Panc1 (cell line): ENCODE measurements at regions not wholly inside any gene's neighbourhood (a gene's known extent, or its start where the extent isn't known, plus 50 kb on each side); places are given as distances from the start of the nearest gene placed in this dataset.

ENCODE experiments used
- ATAC-seq: fragments of 200-7000 bp; cut with Tn5 transposase; 2 replicates; pipeline ENCODE4 v1.9.1; 2020; ENCODE audit warnings: mild to moderate bottlenecking, moderate library complexity
- BruUV-seq: library from RNA; stranded (reverse); fragments of 400-500 nt; replicated peaks from 2 replicates; lab custom pipeline; 2021; lab: Mats Ljungman, UMichigan
- CTCF ChIA-PET: fragments of 300-600 bp; sonication (Branson Sonifier 250); formaldehyde crosslinking; loops from one replicate; lab custom pipeline; 2022; ENCODE audit warnings: antibody characterized with exemption; lab: Charles Lee
- POLR2A ChIA-PET: fragments of 300-600 bp; sonication (Branson Sonifier 250); formaldehyde crosslinking; loops from one replicate; lab custom pipeline; 2022; ENCODE audit warnings: antibody characterized with exemption; lab: Charles Lee
- DNase-seq: peaks from one replicate; pipeline ENCODE4 v3.0.0-alpha.2; 2010; ENCODE audit warnings: low read depth, low spot score
- H3K27ac ChIP-seq: 2 replicates; pipeline ENCODE4 v1.5.1; 2011; ENCODE audit warnings: mild to moderate bottlenecking, low read length, inconsistent platforms
- H3K27me3 ChIP-seq: fragments of 200-500 bp; sonication (Bioruptor generic); 2 replicates; pipeline ENCODE4 v1.6.0; 2014; ENCODE audit warnings: low read length, inconsistent platforms; ENCODE audit not compliant: control insufficient read depth, insufficient read depth
- H3K36me3 ChIP-seq: fragments of 200-500 bp; sonication (Bioruptor generic); 2 replicates; pipeline ENCODE4 v1.5.1; 2014; ENCODE audit warnings: inconsistent platforms, mild to moderate bottlenecking, low read length, moderate library complexity; ENCODE audit not compliant: control insufficient read depth, insufficient read depth
- H3K4me1 ChIP-seq: 2 replicates; pipeline ENCODE4 v1.5.1; 2011; ENCODE audit warnings: inconsistent platforms, mild to moderate bottlenecking, low read length, moderate library complexity; ENCODE audit not compliant: control insufficient read depth, insufficient read depth
- H3K4me3 ChIP-seq, 2 experiments: 2 replicates each; pipeline ENCODE4 v1.5.1; 2011 to 2012; ENCODE audit warnings: low read depth in 2 of 2, low read length in 2 of 2, mild to moderate bottlenecking in 2 of 2, inconsistent platforms in 1 of 2, moderate library complexity in 1 of 2
- H3K9me3 ChIP-seq: fragments of 200-500 bp; sonication (Bioruptor generic); 2 replicates; pipeline ENCODE4 v1.5.1; 2014; ENCODE audit warnings: low read depth, mild to moderate bottlenecking, inconsistent platforms, low read length, moderate library complexity; ENCODE audit not compliant: control insufficient read depth, insufficient read depth
- POLR2AphosphoS5 ChIP-seq: IDR thresholded peaks from 2 replicates; pipeline ENCODE4 v1.6.1; 2012; ENCODE audit warnings: mild to moderate bottlenecking, low read depth, low read length, moderate library complexity
- SIN3A ChIP-seq: IDR thresholded peaks from 2 replicates; pipeline ENCODE4 v1.6.1; 2012; ENCODE audit warnings: low read depth, mild to moderate bottlenecking, low read length, moderate library complexity, borderline replicate concordance; ENCODE audit not compliant: insufficient read depth
- TCF7L2 ChIP-seq: IDR thresholded peaks from 2 replicates; pipeline ENCODE4 v1.6.1; 2011; ENCODE audit warnings: mild to moderate bottlenecking, low read depth, low read length, inconsistent platforms
- in situ Hi-C: cut with HindIII; loops from 2 replicates; pipeline ENCODE4 v1.10.0; 2016; ENCODE audit warnings: low sequenced_read_pairs, low pct_unique_long_range_greater_than_20kb
- intact Hi-C: fragments of 100-400 bp; cut with micrococcal nuclease; formaldehyde crosslinking; loops from one replicate; pipeline ENCODE4 v1.10.0; 2022; ENCODE audit not compliant: unreplicated experiment
- TF ChIP-seq, protein P1 (sequence below): fragments of 450-650 bp; IDR thresholded peaks from 2 replicates; pipeline ENCODE4 v1.5.1; 2017; ENCODE audit warnings: mild to moderate bottlenecking
- TF ChIP-seq, protein P2 (sequence below), 2 experiments: IDR thresholded peaks; 2 replicates each; pipeline ENCODE4 v1.6.1; 2011 to 2012; ENCODE audit warnings: low read depth in 2 of 2, control low read depth in 1 of 2, low read length in 1 of 2, mild to moderate bottlenecking in 1 of 2, moderate library complexity in 1 of 2; ENCODE audit not compliant: insufficient read depth in 1 of 2

DNA sequence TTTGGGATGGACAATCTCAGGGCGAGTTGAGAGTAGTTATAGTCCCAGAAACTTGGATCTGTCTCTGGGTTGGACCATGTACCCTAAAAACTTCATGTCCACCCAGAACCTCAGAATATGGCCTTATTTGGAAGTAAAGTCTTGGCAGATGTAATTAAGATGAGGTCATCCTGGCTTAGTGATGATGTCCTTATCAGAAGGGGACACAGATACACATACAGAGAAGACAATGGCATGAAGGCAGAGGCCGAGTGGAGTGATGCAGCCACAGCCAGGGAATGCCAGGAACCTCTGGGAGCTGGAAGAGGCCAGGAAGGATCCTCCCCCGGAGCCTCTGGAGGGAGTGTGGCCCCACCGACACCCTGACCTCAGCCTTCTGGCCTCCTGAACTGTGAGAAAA, 61.2 kb upstream of the STX18 start:
- in situ Hi-C loops = no loop called here
- Histone ChIP-seq H3K36me3 (no peaks in the 10 kb centered on the region), H3K27ac (no peak overlapping the region), H3K4me1 (no peaks in the 10 kb centered on the region), H3K9me3 (no peaks in the 10 kb centered on the region), H3K27me3 (no peaks in the 10 kb centered on the region), H3K4me3 (no peak overlapping the region)
- no peak for TF ChIP-seq TCF7L2
- TF ChIP-seq, protein P1, sequence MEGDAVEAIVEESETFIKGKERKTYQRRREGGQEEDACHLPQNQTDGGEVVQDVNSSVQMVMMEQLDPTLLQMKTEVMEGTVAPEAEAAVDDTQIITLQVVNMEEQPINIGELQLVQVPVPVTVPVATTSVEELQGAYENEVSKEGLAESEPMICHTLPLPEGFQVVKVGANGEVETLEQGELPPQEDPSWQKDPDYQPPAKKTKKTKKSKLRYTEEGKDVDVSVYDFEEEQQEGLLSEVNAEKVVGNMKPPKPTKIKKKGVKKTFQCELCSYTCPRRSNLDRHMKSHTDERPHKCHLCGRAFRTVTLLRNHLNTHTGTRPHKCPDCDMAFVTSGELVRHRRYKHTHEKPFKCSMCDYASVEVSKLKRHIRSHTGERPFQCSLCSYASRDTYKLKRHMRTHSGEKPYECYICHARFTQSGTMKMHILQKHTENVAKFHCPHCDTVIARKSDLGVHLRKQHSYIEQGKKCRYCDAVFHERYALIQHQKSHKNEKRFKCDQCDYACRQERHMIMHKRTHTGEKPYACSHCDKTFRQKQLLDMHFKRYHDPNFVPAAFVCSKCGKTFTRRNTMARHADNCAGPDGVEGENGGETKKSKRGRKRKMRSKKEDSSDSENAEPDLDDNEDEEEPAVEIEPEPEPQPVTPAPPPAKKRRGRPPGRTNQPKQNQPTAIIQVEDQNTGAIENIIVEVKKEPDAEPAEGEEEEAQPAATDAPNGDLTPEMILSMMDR = no peak
- no peak for TF ChIP-seq SIN3A
- no peak for TF ChIP-seq POLR2AphosphoS5
- TF ChIP-seq, protein P2, sequence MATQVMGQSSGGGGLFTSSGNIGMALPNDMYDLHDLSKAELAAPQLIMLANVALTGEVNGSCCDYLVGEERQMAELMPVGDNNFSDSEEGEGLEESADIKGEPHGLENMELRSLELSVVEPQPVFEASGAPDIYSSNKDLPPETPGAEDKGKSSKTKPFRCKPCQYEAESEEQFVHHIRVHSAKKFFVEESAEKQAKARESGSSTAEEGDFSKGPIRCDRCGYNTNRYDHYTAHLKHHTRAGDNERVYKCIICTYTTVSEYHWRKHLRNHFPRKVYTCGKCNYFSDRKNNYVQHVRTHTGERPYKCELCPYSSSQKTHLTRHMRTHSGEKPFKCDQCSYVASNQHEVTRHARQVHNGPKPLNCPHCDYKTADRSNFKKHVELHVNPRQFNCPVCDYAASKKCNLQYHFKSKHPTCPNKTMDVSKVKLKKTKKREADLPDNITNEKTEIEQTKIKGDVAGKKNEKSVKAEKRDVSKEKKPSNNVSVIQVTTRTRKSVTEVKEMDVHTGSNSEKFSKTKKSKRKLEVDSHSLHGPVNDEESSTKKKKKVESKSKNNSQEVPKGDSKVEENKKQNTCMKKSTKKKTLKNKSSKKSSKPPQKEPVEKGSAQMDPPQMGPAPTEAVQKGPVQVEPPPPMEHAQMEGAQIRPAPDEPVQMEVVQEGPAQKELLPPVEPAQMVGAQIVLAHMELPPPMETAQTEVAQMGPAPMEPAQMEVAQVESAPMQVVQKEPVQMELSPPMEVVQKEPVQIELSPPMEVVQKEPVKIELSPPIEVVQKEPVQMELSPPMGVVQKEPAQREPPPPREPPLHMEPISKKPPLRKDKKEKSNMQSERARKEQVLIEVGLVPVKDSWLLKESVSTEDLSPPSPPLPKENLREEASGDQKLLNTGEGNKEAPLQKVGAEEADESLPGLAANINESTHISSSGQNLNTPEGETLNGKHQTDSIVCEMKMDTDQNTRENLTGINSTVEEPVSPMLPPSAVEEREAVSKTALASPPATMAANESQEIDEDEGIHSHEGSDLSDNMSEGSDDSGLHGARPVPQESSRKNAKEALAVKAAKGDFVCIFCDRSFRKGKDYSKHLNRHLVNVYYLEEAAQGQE (IDR thresholded peaks at IDR 0.05; ENCODE audit: insufficient read depth in 1 of 2, low read depth in 2 of 2, low read length in 1 of 2) = no peak
- POLR2A ChIA-PET = no interaction called here
- intact Hi-C loops = no loop called here
- DNase-seq (no peak), ATAC-seq (no peak)
- no TSS peak for BruUV-seq
- CTCF ChIA-PET = no interaction called here

DNA sequence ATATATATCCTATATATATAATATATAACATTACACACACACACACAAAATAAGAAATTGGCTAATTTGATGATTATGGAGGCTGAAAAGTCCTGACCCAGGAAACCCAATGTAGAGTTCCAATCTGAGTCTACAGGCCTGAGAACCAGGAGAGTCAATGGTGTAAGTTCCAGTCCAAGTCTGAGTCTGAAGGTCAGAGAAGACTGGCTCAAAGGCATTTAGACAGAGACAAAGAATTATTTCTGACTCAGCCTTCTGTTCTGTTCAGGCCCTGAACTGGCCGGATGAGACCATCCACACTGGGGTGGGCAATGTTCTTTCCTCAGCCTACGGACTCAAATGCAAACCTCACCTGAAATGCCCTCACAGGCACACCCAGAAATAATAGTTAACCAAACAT, 60.6 kb upstream of the STX18 start:
- no peak overlapping the region for H3K4me3 ChIP-seq
- H3K27ac ChIP-seq = no peak overlapping the region
- BruUV-seq = no TSS peak
- DNase-seq = no peak
- H3K36me3 ChIP-seq = no peaks in the 10 kb centered on the region
- H3K9me3 ChIP-seq = no peaks in the 10 kb centered on the region
- TF ChIP-seq POLR2AphosphoS5 (no peak), SIN3A (no peak), TCF7L2 (no peak)
- TF ChIP-seq, protein P1 = no peak
- TF ChIP-seq, protein P2 (IDR thresholded peaks at IDR 0.05; ENCODE audit: insufficient read depth in 1 of 2, low read depth in 2 of 2, low read length in 1 of 2) = no peak
- intact Hi-C loops = no loop called here
- H3K27me3 ChIP-seq = no peaks in the 10 kb centered on the region
- no peak for ATAC-seq
- ChIA-PET CTCF (no interaction called here), POLR2A (no interaction called here)
- H3K4me1 ChIP-seq = no peaks in the 10 kb centered on the region
- in situ Hi-C loops = no loop called here
